SK-N-MC (cell line): ENCODE measurements at regions not wholly inside any gene's neighbourhood (a gene's known extent, or its start where the extent isn't known, plus 50 kb on each side); places are given as distances from the start of the nearest gene placed in this dataset.

Experiments used
- EZH2 ChIP-seq: fragments of 200-600 bp; sonication (generic); IDR thresholded peaks from one replicate; pipeline ENCODE4 v1.6.1; 2017; ENCODE audit warnings: antibody characterized with exemption
- FOXP2 ChIP-seq: optimal IDR thresholded peaks from 2 replicates; pipeline ENCODE3; 2011; ENCODE audit warnings: mild to moderate bottlenecking, moderate library complexity; ENCODE audit not compliant: insufficient read depth; ENCODE audit errors: extremely low read length, control extremely low read depth
- POLR2AphosphoS5 ChIP-seq: IDR thresholded peaks from 2 replicates; pipeline ENCODE4 v1.6.1; 2012; ENCODE audit warnings: mild to moderate bottlenecking, low read depth, low read length, borderline replicate concordance

GRCh38 chr6:14802514-14803160 is 443.2 kb upstream of the JARID2 start:
- TF ChIP-seq EZH2 (no peak), POLR2AphosphoS5 (no peak), FOXP2 (no peak)
